DMS53 treated with DMSO at 0.1 percent for 48 hours (cell line): ENCODE measurements at regions not wholly inside any gene's neighbourhood (a gene's known extent, or its start where the extent isn't known, plus 50 kb on each side); places are given as distances from the start of the nearest gene placed in this dataset.
"Not testable (repeated sequence)": the region's sequence is repeated elsewhere in the genome, so short reads cannot be mapped to it uniquely, and the experiment has no call there.

ENCODE experiments used
- DNase-seq: peaks from one replicate; lab custom pipeline; 2025; ENCODE audit not compliant: unreplicated experiment; lab: John Stamatoyannopoulos, UW

DNA sequence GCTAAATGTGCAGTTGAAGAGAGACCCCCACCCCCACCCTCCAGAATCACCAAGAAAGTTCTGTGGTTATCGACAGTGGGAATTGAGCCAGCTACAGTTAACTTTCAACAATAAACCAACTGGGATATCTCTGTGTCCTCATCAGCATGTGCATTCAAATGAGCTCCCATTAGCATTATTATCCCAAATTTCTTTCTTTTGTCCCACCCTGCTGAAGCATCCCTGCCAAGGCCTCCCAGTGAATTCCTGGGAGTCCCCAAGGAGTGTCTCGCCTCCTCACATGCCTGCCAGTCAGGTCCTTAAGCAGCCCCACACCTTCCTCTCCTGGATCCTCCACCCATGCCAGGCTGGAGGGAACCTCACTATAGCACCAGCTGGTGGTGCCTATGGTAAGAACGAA is 422.1 kb upstream of the HNRNPA3 start:
- no peak for DNase-seq

DNA sequence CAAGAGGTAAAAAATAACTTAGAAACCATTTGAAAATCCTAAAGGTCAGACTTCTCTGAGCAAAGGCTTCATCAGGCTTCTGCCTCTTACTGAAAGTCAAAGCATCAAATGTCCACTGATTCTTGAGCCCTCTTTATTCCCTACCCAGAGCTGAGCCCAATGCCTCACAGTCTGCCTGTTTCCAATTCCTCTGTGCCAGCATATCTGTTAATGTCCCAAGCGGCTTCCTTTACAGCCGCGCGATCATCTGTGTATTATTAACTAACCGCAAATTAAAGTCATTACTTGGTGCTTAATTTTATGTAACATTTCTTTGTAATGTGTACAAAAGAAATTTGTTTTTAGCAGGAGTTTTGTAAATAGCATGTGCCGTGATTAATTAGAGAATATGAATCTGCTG is 418.8 kb upstream of the HNRNPA3 start:
- no peak for DNase-seq

- no peak for DNase-seq
These were observed 418.2 kb upstream of the HNRNPA3 start for GRCh38 chr2:176794392-176794791.

DNA sequence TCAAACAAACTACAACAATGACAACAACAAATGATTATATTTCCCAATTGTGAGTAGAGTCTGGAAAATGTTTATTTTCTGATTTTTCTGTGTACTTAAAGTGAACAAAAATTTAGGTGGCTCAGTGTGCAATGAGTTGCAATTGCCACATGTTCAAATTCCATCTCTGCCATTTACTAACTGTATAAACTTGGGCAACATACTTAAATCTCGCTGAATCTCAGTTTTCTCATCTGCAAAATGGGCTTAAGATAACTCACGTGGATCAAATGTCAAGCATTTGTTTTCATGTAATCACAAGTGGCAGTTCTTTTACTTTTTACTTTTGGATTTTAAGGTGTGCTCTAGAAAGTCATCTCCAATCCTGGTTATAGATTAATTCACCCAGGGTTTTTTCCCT is 416.8 kb upstream of the HNRNPA3 start:
- DNase-seq: no peak

DNA sequence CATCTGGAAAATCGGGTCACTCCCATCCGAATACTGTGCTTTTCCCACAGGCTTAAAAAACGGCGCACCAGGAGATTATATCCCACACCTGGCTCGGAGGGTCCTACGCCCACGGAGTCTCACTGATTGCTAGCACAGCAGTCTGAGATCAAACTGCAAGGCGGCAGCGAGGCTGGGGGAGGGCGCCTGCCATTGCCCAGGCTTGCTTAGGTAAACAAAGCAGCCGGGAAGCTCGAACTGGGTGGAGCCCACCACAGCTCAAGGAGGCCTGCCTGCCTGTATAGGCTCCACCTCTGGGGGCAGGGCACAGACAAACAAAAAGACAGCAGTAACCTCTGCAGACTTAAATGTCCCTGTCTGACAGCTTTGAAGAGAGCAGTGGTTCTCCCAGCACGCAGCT is 415.9 kb upstream of the HNRNPA3 start:
- DNase-seq: not testable (repeated sequence)

DNA sequence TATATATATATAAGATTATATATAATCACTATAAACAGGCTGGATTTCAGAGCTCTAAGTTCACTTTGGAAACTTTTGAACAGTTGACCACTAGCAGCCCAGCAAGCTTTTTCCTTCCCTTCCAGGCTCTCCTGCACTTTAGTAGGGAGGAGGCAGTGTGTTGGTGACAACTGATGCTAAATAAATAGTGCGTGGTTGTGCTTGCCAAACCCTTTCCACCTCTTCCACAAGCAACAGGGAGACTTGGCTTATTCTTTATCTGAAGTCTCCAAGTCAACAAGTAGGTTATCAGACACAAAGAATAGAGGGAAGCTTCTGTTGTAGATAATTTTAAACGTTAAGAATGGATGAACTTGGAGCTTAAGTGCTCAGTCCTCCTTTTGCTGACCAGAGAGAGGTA is 408.2 kb upstream of the HNRNPA3 start:
- no peak for DNase-seq

GRCh38 chr2:176805345-176805744 is 407.2 kb upstream of the HNRNPA3 start:
- DNase-seq: no peak

- peak; percentile 72 for DNase-seq
These were observed 400.3 kb upstream of the HNRNPA3 start for GRCh38 chr2:176812246-176812775.

- DNase-seq: no peak
These were observed 399.4 kb upstream of the HNRNPA3 start for GRCh38 chr2:176813156-176813555.

GRCh38 chr2:176813621-176814049 is 399.0 kb upstream of the HNRNPA3 start:
- DNase-seq: no peak

GRCh38 chr2:176814274-176814673 is 398.3 kb upstream of the HNRNPA3 start:
- peak; percentile 60 for DNase-seq

DNA sequence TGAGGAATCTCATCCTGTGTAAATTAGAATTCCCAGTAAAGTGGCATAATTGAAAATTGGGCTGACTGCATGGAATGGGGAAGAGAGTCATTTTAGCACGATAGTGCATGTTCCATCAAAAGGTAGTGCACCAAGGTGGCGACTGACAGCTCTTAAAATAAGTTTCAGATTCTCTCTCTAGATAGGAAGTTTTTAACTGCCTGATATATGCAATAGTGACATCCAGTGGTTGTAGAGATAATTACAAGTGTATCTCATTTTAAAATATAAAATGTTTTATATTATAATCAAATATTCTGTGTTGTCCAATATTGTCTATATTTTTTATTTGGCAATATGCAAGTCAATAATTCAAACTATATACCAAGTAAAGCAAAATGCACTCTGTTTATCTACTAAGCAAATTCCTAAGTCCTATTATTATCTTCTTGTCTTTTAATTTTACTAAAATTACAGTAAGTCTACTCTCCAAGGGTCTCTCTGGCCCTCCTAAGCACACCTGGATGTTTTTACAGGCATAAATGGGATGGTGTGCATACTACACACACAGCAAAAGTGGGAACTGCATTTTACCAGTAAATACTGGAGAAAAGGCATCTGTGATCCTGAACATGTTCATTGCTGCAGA is 397.7 kb upstream of the HNRNPA3 start:
- peak; percentile 77 for DNase-seq

- DNase-seq: no peak
These were observed 395.5 kb upstream of the HNRNPA3 start for GRCh38 chr2:176817061-176817565.

DNA sequence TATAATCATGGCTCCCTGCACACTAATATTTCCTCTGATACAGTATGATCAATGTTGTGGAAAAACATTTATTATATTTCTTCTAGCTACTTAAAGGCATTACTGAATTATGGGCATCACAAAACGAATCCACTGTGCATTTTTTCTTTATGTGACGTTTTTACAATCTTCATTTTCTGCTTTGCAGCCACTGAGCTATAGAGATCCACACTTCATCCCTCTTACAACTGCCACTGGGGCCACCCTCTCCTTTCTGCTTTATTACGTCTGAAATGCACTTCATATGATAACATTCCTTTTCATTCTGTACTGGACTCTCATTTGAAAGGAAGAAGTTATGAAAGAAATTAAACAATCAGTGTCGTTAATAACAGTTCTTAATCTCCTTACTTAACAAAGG is 394.5 kb upstream of the HNRNPA3 start:
- no peak for DNase-seq

GRCh38 chr2:176818617-176819016 is 394.0 kb upstream of the HNRNPA3 start:
- DNase-seq: no peak

GRCh38 chr2:176819306-176819705 is 393.3 kb upstream of the HNRNPA3 start:
- DNase-seq: no peak

- DNase-seq: no peak
These were observed 392.1 kb upstream of the HNRNPA3 start for GRCh38 chr2:176820371-176820932.

DNA sequence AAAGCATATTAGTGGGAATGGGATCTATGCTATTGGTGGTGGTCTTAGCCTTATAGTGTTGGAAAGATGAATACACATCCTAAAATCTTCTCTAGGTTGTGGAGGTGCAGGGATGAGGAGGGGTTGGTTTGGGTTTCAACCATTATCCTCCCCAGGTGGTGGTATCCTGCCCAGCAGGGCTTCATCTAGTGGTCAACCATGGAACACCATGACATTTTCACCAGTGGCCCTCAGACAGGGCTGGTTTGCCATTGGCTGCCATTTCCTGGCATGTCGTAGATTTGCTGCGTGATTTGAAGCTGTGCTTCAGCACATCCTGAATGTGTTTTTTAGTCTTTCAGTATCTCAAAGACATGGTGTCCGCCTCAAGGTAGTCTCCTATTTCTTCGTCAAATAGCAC is 391.2 kb upstream of the HNRNPA3 start:
- DNase-seq: no peak

DNA sequence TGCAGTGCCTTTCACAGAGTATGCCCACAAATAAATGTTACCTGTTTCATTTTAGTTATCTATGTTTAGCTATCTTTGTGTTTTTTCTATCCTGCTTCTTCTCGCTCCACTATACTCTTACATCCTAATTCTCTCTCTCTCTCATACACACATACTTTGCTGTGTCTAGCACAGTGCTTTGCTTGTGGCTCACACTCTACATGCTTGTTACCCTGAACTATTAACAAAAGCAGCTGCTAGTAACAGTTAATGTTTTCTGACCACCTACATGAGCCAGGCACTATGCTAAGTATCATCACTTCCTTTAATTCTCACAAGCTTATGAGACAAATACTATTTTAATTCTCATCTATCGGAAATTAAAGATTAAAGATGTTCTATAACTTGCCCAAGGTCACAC is 390.5 kb upstream of the HNRNPA3 start:
- no peak for DNase-seq

- no peak for DNase-seq
These were observed 386.2 kb upstream of the HNRNPA3 start for GRCh38 chr2:176826356-176826755.

GRCh38 chr2:176826984-176827668 is 385.5 kb upstream of the HNRNPA3 start:
- DNase-seq: no peak

- DNase-seq: no peak
These were observed 382.2 kb upstream of the HNRNPA3 start for GRCh38 chr2:176830362-176830761.
